ENCODE measurements at regions not wholly inside any gene's neighbourhood (a gene's known extent, or its start where the extent isn't known, plus 50 kb on each side); places are given as distances from the start of the nearest gene placed in this dataset.

DNA sequence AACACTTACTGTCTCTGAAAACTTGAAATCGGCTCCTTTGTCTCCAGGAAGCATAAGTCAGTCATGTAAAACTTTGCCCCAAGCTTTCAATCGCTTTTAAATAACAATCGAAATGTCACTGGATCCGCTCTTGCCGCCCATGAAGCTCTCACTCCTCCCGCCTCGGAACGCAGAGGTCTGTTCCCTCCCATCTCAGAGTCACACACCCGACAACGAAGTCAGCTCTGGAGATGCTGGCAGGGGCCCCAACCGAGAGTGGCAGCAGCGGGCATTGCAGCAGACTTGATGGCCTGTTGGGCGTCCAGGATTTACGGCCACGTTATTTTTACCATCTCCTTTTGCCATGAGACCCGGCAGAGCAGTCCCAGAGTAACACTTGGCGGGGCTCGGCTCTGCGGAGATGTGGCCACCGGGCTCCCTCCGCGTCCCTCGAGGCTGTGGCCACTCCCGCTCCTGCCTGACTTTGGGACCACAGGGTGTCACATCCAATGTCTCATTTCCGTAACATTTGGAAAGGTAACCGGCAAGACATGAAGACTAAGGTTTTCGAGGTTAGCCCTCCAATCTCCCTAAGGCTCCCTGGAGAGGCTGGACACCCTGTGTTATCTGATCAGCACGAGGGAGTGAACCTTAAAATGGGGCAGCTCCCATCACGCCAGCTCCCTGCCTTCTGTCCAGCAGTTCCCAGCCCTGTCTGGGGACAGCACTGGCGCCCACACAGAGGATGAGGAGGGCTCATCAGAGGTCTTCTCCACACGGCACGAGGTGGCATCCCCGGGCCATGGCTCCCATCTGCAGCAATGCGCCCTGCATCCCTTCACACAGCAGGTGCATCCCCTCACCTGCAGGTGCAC lies 62.8 kb upstream of the ADGRA1 start:
- no peaks in the 10 kb centered on the region for H3K9me3 ChIP-seq (replicated peaks)
- no peaks in the 10 kb centered on the region for H3K36me3 ChIP-seq
- DNase-seq = no peak
- TF ChIP-seq, protein P1, sequence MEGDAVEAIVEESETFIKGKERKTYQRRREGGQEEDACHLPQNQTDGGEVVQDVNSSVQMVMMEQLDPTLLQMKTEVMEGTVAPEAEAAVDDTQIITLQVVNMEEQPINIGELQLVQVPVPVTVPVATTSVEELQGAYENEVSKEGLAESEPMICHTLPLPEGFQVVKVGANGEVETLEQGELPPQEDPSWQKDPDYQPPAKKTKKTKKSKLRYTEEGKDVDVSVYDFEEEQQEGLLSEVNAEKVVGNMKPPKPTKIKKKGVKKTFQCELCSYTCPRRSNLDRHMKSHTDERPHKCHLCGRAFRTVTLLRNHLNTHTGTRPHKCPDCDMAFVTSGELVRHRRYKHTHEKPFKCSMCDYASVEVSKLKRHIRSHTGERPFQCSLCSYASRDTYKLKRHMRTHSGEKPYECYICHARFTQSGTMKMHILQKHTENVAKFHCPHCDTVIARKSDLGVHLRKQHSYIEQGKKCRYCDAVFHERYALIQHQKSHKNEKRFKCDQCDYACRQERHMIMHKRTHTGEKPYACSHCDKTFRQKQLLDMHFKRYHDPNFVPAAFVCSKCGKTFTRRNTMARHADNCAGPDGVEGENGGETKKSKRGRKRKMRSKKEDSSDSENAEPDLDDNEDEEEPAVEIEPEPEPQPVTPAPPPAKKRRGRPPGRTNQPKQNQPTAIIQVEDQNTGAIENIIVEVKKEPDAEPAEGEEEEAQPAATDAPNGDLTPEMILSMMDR (IDR thresholded peaks at IDR 0.05; ENCODE audit: borderline replicate concordance) = no peak
- intact Hi-C loops (cut with micrococcal nuclease) = no loop called here
- no peak overlapping the region for H3K4me3 ChIP-seq
- H3K27ac ChIP-seq (replicated peaks) = no peak overlapping the region
- H3K27me3 ChIP-seq (ENCODE audit: low read depth) = peaks cover 95% of the 10 kb centered on the region
- H3K4me1 ChIP-seq = peaks cover 6% of the 10 kb centered on the region

DNA sequence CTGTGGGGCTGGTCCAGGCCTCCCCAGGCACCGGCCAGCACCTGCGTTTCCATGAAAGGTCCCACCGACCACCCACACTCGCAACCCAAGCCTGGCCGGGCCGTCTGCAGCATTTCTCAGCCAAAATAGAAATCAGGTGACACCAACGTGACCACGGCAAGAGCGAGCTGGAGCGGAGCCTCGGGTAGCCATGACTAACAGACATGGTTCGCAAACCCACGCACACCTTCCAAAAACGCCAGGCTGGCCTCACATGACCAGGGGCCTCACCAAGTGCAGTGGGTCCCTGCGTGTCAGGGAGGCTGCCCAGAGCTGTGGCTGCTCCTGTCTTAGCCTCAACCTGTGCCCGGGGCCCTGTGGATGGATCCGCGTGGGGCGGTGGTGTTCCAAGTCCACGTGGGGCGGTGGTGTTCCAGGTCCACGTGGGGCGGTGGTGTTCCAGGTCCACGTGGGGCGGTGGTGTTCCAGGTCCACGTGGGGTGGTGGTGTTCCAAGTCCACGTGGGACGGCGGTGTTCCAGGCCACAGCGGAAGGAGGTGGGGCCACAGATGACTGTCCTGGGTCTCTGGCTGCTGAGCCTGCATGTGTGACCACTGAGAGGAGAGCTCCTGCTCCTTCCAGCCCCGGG lies 64.4 kb upstream of the ADGRA1 start:
- intact Hi-C loops (cut with micrococcal nuclease) = no loop called here
- H3K4me3 ChIP-seq = no peak overlapping the region
- H3K36me3 ChIP-seq = no peaks in the 10 kb centered on the region
- no peak for DNase-seq
- H3K9me3 ChIP-seq (replicated peaks) = no peaks in the 10 kb centered on the region
- TF ChIP-seq, protein P1 (IDR thresholded peaks at IDR 0.05; ENCODE audit: borderline replicate concordance) = no peak
- peaks cover 6% of the 10 kb centered on the region for H3K4me1 ChIP-seq
- H3K27me3 ChIP-seq (ENCODE audit: low read depth) = peaks cover 89% of the 10 kb centered on the region
- no peak overlapping the region for H3K27ac ChIP-seq (replicated peaks)

- no peak overlapping the region for H3K4me3 ChIP-seq
- H3K27ac ChIP-seq (replicated peaks) = peak overlapping the region; percentile 52
- H3K4me1 ChIP-seq = peaks cover 6% of the 10 kb centered on the region
- H3K27me3 ChIP-seq (ENCODE audit: low read depth) = peaks cover 83% of the 10 kb centered on the region
- DNase-seq = no peak
- H3K36me3 ChIP-seq = no peaks in the 10 kb centered on the region
- TF ChIP-seq, protein P1 (IDR thresholded peaks at IDR 0.05; ENCODE audit: borderline replicate concordance) = no peak
- intact Hi-C loops (cut with micrococcal nuclease) = no loop called here
- no peaks in the 10 kb centered on the region for H3K9me3 ChIP-seq (replicated peaks)
These were observed 65.0 kb upstream of the ADGRA1 start for GRCh38 chr10:133022776-133023100.

GRCh38 chr10:133021963-133022775 lies 65.6 kb upstream of the ADGRA1 start:
- intact Hi-C loops (cut with micrococcal nuclease) = no loop called here
- DNase-seq = no peak
- Histone ChIP-seq H3K9me3 (replicated peaks) (no peaks in the 10 kb centered on the region), H3K4me1 (peaks cover 6% of the 10 kb centered on the region), H3K4me3 (no peak overlapping the region), H3K27me3 (ENCODE audit: low read depth) (peaks cover 77% of the 10 kb centered on the region), H3K27ac (replicated peaks) (peak overlapping the region; percentile 52), H3K36me3 (no peaks in the 10 kb centered on the region)
- TF ChIP-seq, protein P1 (IDR thresholded peaks at IDR 0.05; ENCODE audit: borderline replicate concordance) = no peak

DNA sequence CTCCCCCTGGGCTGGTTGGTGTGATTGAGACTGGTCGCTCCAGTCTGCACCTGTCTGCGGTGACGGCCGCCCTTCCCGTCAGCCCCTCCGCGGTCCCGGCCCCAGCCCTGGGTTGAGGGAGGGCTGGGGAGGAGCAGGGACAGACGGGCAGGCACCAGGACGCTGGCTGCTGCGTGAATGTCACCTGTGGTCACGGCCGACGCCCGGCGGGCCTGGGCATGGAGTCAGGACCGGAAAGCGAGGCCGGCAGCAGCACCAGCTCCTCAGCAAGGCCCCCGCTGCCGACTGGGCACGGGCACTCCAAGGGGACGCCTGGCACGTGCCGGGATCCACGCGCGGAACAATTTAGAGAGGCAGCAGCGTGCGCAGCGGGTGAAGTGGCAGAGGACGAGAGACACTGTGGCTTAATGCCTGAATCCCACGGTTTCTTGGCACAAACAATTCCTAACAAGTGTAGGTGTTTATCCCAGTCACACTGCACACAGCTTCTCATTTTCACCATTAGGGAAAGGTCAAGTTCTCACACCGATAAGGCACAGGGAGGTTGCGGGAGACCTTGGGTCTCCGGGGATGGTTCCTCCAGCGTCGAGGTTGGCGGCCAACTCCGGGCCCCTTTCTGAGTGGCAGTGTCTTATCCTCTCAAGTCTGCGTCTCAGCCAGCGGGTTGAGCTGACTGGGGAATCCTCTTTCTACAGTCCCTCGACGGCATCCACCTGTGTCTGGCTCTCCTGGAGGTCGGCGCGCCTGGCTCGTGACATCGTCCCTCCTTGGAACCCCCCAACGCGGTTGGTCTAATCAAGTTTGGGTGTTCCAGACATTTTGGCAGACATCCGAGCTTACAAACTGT lies 66.4 kb upstream of the ADGRA1 start:
- Histone ChIP-seq H3K9me3 (replicated peaks) (no peaks in the 10 kb centered on the region), H3K4me3 (no peak overlapping the region), H3K27me3 (ENCODE audit: low read depth) (peaks cover 73% of the 10 kb centered on the region), H3K4me1 (peaks cover 6% of the 10 kb centered on the region), H3K27ac (replicated peaks) (no peak overlapping the region), H3K36me3 (no peaks in the 10 kb centered on the region)
- DNase-seq = no peak
- TF ChIP-seq, protein P1 (IDR thresholded peaks at IDR 0.05; ENCODE audit: borderline replicate concordance) = no peak
- intact Hi-C loops (cut with micrococcal nuclease) = no loop called here

Measured in left ventricle myocardium inferior (tissue), 1 donor.